NCI-H2196 (cell line): ENCODE measurements at regions not wholly inside any gene's neighbourhood (a gene's known extent, or its start where the extent isn't known, plus 50 kb on each side); places are given as distances from the start of the nearest gene placed in this dataset.

ENCODE experiments used
- DNase-seq: peaks from one replicate; lab custom pipeline; 2025; ENCODE audit not compliant: unreplicated experiment; lab: John Stamatoyannopoulos, UW

DNA sequence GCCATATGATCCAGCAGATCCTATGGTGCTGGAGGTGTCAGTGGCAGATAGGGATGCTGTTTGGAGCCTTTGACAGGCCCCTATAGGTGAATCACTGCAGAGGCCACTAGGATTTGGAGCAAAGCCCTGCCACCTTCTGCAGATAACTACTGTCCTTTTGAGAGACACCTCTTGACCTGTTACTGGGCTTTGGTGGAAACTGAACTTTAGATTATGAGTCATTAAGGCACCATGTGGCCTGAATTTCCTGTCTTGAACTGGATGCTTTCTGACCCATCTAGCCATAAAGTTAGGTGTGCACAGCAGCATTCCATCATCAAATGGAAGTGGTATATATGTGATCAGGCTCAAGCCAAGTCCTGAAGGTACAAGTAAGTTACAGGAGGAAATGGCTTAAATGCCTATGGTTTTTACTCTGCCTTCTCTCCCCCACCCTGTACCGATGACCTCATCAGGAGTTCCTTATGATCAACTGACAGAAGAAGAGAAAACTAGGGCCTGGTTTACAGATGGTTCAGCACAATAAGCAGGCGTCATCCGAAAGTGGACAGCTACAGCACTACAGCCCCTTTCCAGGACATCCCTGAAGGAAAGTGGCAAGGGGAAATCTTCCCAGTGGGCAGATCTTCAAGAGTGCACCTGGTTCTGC lies 565.6 kb upstream of the AGTR1 start:
- no peak for DNase-seq

DNA sequence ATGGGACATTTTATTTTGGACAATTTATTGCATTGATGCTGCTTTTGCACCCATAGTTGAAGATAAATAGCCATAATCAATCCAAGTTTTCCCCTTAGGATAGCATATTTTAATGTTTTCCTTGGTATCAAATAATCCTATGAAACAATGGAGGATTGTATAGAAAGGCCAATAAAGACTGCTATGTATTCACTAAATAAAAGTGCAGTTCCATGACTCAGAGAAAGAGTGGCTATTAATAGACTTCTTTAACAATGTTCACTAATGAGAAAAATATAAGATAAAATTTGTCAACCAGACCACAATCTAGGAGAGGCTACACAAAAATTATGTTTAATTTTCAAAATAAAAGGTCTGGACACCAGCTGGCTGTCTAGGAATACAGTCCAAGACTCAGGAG lies 560.9 kb upstream of the AGTR1 start:
- DNase-seq, result no peak

DNA sequence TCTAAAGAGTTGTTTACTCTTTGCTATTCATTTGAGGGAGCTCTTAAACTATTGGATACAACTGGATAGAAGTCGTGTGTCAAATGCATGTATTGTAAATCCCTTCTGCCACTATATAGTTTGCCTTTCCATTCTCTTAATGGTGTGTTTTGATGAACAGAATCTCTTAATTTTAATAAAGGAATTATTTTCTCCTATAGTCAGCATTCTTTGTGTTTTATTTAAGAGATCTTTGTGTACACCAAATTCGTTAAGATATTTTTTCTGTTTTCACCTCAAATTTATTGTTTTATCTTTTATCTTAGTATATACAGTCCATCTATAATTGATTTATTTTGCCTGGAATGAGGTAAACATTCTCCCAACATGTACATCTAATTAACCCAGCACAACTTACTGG lies 551.5 kb upstream of the AGTR1 start:
- DNase-seq, result no peak

DNA sequence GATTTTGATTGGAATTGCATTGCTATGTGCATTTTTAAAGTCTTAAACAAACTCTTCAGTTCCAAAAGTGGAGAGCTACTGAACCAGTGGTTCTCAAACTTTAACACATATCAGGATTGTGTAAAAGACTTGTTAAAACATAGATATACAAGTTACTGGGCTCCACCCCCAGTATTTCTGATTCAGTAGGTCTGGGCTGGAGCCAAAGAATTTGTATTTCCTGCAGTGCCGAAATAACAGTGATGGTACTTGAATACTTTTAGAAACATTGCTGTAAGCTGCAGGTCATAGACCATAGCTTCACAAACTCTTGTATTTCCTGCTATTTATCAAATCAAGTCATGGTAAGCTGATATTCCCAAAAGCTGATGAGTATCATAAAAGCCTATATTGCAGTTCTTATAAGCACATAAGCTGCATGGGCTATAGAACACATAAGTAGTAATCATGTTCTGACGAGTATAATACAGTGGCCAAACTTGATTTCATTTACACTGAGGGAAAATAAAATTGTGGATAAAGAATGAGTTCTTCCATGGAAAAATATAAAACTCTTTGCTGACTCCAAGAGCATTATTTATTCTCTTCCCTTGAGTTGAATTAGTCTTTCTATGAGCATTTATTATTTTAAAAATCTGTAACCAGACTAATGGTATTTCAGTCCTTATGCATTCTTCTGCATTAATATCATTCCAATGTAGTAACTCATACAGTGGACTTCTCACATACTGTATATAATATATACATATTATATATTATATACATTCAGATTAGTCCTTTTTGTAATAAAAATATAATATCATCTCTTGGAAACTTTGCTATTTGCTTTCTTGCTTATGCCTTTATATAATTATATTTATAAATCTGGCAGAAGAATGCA lies 550.5 kb upstream of the AGTR1 start:
- DNase-seq, result no peak

DNA sequence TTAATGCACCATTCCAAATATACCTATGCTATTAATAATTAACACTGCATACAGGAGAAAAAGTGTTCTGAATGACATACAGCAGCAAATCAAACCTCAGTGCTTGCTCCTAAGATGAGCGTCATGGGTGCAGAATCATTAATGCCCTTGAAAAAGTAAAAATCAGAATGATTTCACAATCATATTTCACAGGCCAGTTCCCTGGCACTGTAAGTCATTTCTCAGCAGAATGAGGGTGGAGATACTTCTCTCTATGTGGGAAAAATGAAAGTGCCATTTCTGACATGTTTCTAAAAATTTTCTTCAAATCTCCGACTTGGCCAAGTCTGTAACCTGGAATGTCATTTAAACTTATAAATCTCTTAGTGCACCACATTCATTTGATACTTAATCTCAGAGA lies 549.8 kb upstream of the AGTR1 start:
- no peak for DNase-seq

DNA sequence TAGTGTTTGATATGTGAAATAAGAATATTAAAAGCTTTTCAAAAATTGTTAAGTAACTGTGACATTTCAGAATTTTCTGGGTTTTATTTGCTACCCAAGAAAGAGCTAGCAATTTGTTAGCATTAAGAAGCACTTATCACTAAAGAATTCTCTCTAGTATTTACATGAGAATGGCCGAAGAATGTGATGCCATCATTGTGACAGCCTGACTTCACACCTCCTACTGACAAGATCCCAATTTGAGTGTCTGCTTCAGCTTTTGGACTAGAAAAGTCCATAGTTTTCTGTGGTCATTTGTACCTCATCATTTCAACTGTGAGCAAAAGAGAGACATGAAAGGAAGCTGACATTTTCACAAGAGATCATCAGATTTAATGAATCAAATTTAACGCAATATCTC lies 548.1 kb upstream of the AGTR1 start:
- DNase-seq, result no peak

DNA sequence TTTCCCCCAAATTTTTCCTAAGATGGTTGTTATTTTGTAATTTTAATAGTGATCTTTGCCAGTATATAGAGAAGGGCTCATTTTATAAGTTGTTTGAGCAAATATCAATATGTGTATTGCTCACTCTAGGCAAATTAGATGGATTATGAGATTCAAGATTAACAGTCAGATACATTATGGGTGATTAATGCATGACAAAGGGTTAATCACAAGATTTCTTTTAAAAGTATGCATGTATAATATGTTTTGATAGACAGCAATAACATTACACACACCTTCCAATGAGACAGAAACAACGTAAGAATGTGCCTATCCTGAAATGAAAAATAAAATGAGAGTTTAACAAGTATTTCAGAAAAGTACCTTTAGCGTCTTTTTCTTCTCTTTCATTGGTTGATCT lies 547.6 kb upstream of the AGTR1 start:
- DNase-seq, result no peak

DNA sequence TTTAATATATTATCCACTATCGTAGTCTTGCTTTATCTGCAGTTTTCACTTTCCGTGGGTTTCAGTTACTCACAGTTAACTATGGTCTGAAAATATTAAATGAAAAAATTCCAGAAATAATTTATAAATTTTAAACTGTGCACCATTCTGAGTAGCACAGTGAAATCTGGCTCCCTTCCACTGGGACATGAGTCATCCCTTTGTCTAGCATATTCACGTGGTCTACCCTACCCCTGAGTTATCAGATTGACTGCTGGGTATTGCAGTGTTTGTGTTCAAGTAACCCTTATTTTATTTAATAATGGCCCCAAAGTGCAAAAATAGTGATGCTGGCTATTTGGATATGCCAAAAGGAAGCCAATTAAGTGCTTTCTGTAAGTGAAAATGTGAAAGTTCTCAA lies 539.5 kb upstream of the AGTR1 start:
- no peak for DNase-seq

DNA sequence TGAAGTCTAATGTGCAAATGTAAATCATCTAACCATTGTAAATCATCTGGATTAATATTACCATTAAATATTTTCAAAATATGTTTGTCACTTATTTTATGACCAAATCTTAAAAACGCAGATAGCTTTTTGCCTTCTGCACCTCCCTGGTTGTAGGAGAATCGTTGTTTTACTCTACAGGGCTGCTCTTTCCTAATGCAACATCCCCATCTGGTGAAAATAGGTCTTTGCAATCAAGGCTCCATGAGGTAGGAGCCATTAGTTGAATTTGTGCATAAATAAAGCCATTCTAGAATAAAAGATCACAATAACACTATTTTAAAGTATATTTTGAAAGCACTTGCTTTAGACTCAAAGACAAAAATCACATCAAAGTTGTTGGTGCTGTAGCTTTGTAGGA lies 535.6 kb upstream of the AGTR1 start:
- DNase-seq, result no peak

DNA sequence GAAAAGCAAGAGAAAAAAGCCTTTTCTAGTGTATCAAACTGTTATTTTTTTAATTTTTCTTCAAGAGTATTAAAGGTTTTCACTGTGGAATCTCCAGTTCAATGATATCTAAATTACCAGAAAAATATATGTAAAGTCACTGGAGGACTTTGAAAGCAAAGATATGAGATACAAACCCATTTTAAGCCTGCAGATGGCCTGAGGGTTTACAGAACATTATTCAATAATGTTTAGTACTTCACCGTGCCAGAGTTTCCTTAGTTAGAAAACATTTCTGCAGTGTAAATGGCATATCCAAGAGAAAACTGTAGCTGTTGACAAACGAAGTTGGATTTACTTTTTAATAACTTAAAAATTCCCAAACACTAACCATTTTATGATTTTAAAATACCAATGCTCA lies 529.4 kb upstream of the AGTR1 start:
- DNase-seq, result no peak

DNA sequence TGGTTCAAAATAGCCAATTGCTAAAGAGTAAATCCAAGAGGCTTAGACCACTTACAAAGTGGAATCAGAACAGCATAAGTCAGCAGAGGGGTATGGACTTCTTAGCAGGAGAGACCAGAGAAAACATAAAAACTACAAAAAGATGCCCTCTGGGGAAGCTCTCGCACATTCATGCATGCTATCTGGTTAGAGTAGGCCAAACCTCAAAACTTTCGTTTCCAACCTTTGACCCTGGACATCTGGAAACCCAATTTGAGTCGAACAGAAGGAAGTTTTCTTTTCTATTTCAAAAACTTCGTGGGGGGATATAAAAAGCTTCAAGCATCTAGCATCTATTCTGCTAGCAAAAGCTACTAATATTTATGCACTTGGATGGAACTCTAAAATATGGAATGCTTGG lies 523.9 kb upstream of the AGTR1 start:
- DNase-seq, result no peak

DNA sequence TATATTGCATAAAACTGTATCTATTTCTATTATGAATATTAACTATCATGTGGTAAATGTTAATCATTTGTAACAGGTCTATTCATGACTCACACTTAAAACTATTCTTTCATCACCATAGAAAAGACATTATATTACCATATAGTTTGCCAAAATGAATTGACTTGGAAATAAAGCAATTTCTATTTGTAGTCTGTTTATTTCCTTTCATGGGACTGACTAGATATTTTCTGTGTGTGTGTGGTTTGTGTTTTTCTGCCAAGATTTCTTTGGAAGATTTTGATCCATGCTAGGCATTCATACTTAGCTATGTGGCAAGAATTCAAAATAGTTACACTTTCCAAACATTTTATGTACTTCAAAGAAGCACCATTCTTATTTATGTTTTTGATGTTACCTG lies 522.5 kb upstream of the AGTR1 start:
- DNase-seq, result no peak

DNA sequence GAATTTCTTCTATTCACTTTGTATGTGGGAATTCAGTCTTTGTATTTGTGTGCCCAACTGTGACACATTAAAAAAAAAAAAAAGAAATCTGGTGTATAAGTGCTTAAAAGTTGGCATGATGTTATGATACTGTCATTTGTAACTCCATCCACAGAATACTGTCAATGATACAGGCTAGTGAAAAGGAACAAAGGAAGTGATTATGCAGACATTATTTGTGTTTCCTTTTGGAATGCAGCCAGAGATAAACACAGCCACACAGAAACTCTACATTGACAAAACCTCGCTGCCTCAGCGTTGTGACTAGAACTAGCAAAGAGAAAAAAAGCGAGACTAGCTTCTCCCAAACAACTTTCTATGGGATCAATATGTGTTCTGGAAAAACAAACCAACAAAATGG lies 519.2 kb upstream of the AGTR1 start:
- DNase-seq, result no peak

DNA sequence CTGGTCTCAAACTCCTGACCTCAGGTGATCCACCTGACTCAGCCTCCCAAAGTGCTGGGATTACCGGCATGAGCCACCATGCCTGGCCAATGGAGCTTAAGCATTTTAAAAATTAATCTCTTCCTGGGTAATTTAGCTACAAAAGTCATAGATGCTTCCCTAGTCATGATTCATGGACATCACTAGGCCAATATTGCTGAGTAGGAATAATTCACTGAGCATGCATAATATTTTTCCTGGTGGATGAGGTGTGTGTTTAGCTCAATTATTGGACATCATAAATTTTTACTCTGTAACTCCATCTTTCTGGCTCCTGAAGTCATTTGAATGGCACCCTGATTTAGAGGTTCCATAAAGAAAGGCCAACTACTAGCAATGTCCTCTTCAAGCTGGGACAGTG lies 512.9 kb upstream of the AGTR1 start:
- DNase-seq, result no peak

DNA sequence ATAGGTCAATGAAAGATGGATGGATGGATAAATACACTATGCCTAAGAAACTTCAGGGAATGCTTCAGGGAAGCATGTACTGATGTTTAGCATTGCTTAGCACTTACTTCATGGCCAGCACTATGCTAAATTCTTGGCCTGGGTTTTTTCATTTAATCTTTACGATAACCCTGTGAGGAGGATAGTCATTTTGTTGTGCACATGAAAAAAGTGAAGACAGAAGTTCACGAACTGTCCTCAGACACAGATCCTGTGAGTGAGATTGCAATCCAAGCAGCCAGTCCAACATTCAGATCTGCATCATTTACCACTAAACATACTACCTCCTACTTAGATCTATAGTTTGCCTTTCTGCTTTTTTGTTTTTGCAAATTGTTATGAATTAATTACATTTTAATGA lies 510.8 kb upstream of the AGTR1 start:
- DNase-seq, result no peak

DNA sequence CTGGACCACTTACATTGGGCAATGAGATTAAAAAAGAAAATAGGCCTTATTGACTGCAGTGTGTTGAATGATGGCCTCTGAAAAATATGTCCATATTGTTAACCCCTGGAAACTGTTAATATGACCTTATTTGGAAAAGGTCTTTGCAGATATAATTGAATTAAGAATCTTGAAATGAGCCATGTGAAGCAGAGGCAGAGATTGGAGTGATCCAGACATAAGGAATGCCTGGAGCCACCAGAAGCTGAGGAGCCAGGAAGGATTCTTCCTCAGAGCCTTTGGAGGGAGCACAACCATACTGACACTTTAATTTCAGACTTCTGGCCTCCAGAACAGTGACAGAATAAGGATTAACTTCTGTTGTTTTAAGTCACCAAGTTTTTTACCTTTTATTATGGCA lies 510.4 kb upstream of the AGTR1 start:
- no peak for DNase-seq

DNA sequence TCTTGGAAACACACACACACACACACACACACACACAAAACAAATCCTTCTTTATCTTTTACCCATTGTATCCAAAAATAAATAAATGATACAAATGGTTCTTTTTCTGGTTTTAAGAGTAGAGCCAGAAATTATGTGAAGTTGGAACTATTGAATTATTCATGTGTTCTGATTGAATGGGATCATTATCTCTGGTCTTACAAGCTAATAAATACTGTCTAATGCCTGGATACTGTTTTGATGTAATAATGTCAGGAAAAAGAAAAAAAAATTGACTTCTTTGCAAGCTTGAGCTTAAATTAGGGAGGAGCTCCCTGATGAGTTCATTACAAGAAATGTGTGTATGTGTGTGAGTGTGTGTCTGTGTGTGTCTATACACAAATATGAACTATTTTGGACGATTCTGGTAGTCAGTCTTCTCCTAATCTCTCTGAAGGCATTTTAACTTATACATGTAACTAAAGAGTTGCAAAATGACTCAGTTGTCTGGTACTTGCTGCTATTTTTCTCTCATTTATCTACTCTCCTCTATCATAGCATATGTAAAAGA lies 507.2 kb upstream of the AGTR1 start:
- no peak for DNase-seq

DNA sequence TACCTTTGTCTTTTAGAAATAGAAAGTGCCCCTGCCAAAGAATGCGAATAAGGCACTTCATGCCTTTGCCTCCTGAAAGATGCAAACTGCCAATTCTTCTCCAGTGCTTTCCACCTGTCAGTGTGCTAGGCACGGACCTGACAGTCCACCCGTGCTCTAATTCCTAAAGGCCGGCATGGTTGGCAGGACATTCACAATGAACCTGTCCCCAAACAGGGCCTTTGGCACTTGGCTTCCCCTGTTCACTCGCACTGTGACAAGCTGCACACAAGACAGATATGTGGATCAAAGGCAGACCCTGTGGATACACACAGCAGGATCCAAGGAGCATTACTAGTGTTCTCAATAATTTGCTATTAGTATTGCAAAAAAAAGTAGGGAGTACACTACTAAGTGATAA lies 505.7 kb upstream of the AGTR1 start:
- DNase-seq, result no peak

DNA sequence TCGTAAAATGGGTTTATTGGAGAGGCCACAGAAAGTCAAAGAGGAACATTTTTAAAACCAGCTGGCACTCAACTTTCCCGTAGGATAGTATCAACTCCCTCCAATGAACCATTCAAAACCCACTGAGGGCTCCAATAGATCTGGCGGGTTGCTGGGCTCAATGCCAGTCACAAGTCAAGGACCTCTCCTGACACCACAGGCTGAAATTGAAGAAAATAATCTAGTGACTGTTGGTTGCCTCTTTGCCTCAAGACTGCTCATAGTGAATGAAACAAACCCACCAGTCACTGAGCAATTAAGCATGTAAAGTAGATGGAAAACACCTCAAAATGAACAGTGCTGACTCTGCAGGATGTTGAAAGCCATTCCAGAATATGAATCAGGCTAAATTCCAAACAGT lies 500.6 kb upstream of the AGTR1 start:
- DNase-seq, result no peak

DNA sequence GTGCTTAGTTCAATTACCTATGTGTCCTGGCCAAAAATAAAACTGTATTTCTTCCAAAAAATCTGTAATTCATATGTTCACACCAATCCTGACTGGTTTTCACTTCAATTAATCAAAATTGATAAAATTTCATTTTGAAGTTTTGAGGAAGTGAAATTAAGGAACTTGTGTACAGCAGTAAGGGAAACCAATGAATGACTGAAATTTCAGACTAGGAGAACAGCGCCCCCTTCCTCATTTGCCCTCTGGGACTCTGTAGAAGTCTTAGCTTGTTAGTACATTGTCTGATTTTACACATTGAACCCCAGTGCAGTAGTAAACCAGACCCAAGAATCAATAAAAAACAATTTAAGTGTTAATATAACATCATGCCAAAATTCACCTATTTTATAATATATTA lies 495.3 kb upstream of the AGTR1 start:
- no peak for DNase-seq

DNA sequence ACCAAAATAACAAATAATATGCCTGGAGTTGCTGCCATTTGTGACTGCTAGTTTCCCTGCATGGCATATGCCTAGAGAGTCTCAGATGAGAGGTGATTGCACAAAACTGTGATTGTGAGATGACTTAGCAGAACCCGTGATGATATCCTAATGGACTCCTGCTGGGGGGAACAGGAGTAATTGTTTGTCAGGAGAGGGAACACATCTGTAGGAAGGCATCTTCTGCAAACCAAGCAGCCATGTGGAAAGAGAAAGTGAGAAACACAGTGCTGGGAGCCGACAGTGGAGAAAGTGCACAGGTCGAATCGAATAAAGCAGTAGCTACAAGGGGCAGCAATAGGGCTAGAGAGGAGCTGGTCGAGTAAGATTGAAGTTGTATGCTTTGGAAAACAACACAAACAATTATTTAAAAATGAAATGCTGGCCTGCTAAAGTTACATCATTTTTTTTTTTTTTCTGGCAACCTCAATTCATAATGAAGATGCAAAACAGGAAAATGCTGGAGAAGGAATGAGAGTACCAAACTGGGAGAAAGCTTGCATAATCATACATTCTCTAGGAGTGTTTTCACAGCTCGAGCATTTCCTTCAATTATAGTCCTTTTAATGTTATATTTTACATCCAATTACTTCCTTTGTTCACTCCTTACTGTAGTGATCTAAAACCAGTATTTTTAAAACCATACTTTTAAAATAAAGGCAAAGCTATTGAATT lies 494.2 kb upstream of the AGTR1 start:
- DNase-seq, result no peak

DNA sequence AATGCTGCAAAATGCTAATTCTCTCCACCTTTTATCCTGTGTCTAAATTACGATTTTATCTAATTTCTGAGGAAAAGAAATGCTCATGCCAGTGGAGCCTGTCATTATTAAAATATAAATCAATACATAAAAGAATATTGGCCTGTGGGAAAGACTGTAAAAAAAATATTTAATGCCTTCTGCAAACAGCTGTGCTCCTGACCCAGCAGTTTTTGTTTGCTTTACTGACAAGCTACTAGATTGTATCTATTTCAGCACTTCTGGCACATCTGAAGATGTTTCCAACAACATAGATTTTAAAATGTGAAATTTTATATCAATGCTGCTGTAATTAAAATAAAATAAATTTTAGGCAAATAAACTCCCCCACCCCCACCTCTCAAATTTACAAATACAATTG lies 493.6 kb upstream of the AGTR1 start:
- DNase-seq, result no peak
